GM23338 (cell line): ENCODE measurements at regions not wholly inside any gene's neighbourhood (a gene's known extent, or its start where the extent isn't known, plus 50 kb on each side); places are given as distances from the start of the nearest gene placed in this dataset.

ENCODE experiments used
- ATAC-seq: fragments of 200-7000 bp; cut with Tn5 transposase; 3 replicates; pipeline ENCODE4 v1.9.1; 2020
- DNase-seq: peaks from one replicate; pipeline ENCODE4 v3.0.0-alpha.2; 2015; ENCODE audit warnings: low spot score
- H2AFZ ChIP-seq: fragments of 200-600 bp; sonication (generic); 2 replicates; pipeline ENCODE4 v1.8.0; 2016; ENCODE audit warnings: antibody characterized with exemption, mild to moderate bottlenecking, moderate library complexity
- H3F3A ChIP-seq: fragments of 200-600 bp; sonication (generic); replicated peaks from 2 replicates; pipeline ENCODE4 v1.8.0; 2017; ENCODE audit warnings: antibody characterized with exemption, mixed run types, low read depth
- H3K27ac ChIP-seq: fragments of 200-600 bp; sonication (generic); 2 replicates; pipeline ENCODE4 v1.6.1; 2016; ENCODE audit warnings: low read depth
- H3K27me3 ChIP-seq: fragments of 200-600 bp; sonication (generic); 2 replicates; pipeline ENCODE4 v1.8.0; 2016; ENCODE audit warnings: mild to moderate bottlenecking, mixed run types, moderate library complexity; ENCODE audit not compliant: insufficient read depth
- H3K36me3 ChIP-seq: fragments of 200-600 bp; sonication (generic); 2 replicates; pipeline ENCODE4 v1.8.0; 2016; ENCODE audit warnings: mild to moderate bottlenecking; ENCODE audit not compliant: insufficient read depth
- H3K4me1 ChIP-seq: fragments of 200-600 bp; sonication (generic); 2 replicates; pipeline ENCODE4 v1.8.0; 2016; ENCODE audit warnings: mild to moderate bottlenecking, moderate library complexity; ENCODE audit not compliant: insufficient read depth
- H3K4me2 ChIP-seq: fragments of 200-600 bp; sonication (generic); 2 replicates; pipeline ENCODE4 v1.7.1; 2017; ENCODE audit warnings: mixed run types
- H3K4me3 ChIP-seq: fragments of 200-600 bp; sonication (generic); 2 replicates; pipeline ENCODE4 v1.6.1; 2016; ENCODE audit warnings: mixed run types
- H3K79me2 ChIP-seq: fragments of 200-600 bp; sonication (generic); replicated peaks from 2 replicates; pipeline ENCODE4 v1.8.0; 2017; ENCODE audit warnings: mild to moderate bottlenecking; ENCODE audit not compliant: insufficient read depth
- H3K9me2 ChIP-seq: fragments of 200-600 bp; sonication (generic); 2 replicates; pipeline ENCODE4 v1.8.0; 2017; ENCODE audit not compliant: insufficient read depth
- H4K20me1 ChIP-seq: fragments of 200-600 bp; sonication (generic); replicated peaks from 2 replicates; pipeline ENCODE4 v1.8.0; 2017; ENCODE audit warnings: mild to moderate bottlenecking; ENCODE audit not compliant: insufficient read depth
- H3K27ac Mint-ChIP-seq: 2 replicates; pipeline ENCODE4 v1.8.0; 2020; ENCODE audit warnings: inconsistent platforms, mild to moderate bottlenecking, moderate library complexity, mixed read lengths
- H3K27me3 Mint-ChIP-seq: 3 replicates; pipeline ENCODE4 v1.8.0; 2022; ENCODE audit warnings: low read depth, mild to moderate bottlenecking, moderate library complexity, mixed read lengths, inconsistent platforms; ENCODE audit not compliant: insufficient read depth, poor library complexity
- H3K36me3 Mint-ChIP-seq: 3 replicates; pipeline ENCODE4 v1.8.0; 2021; ENCODE audit warnings: low read depth, mild to moderate bottlenecking, inconsistent platforms, moderate library complexity, mixed read lengths
- H3K4me1 Mint-ChIP-seq: 3 replicates; pipeline ENCODE4 v1.8.0; 2020; ENCODE audit warnings: mild to moderate bottlenecking, inconsistent platforms, mixed read lengths
- H3K4me3 Mint-ChIP-seq: 3 replicates; pipeline ENCODE4 v1.8.0; 2021; ENCODE audit warnings: moderate library complexity, mild to moderate bottlenecking, inconsistent platforms, mixed read lengths
- H3K9me3 Mint-ChIP-seq: 3 replicates; pipeline ENCODE4 v1.8.0; 2020; ENCODE audit warnings: moderate library complexity, mild to moderate bottlenecking, inconsistent platforms, mixed read lengths
- CREB1 ChIP-seq: fragments of 250-450 bp; sonication (Bioruptor Pico); IDR thresholded peaks from 2 replicates; pipeline ENCODE4 v1.5.0; 2020; ENCODE audit warnings: low read depth, mild to moderate bottlenecking, moderate library complexity
- EZH2 ChIP-seq: fragments of 200-600 bp; sonication (generic); IDR thresholded peaks from one replicate; pipeline ENCODE4 v1.8.0; 2017; ENCODE audit warnings: antibody characterized with exemption, mild to moderate bottlenecking, low read depth; ENCODE audit not compliant: unreplicated experiment
- JUNB ChIP-seq: IDR thresholded peaks from one replicate; pipeline ENCODE4 v1.6.1; 2016; ENCODE audit warnings: antibody characterized with exemption; ENCODE audit not compliant: unreplicated experiment
- NANOG ChIP-seq: IDR thresholded peaks from 2 replicates; pipeline ENCODE4 v1.6.1; 2016; ENCODE audit warnings: antibody characterized with exemption, borderline replicate concordance
- POLR2AphosphoS5 ChIP-seq: IDR thresholded peaks from 2 replicates; pipeline ENCODE4 v1.6.1; 2016; ENCODE audit warnings: antibody characterized with exemption, low read depth
- ZNF331 ChIP-seq: fragments of 250-450 bp; sonication (Bioruptor Pico); IDR thresholded peaks from 2 replicates; pipeline ENCODE4 v1.5.0; 2020; ENCODE audit warnings: low read depth, mild to moderate bottlenecking, moderate library complexity
- TF ChIP-seq, protein P1 (sequence below), 2 experiments: fragments of 200-600 bp in 1 of 2; sonication (generic) in 1 of 2; conservative IDR thresholded peaks; 2 replicates each; pipeline versions ENCODE4 v1.5.1 to v1.6.1; 2016 to 2017; ENCODE audit warnings: antibody characterized with exemption in 2 of 2, low read depth in 2 of 2, mild to moderate bottlenecking in 2 of 2, moderate library complexity in 1 of 2
- TF ChIP-seq, protein P2 (sequence below): IDR thresholded peaks from 2 replicates; pipeline ENCODE4 v1.6.1; 2016; ENCODE audit warnings: antibody characterized with exemption

DNA sequence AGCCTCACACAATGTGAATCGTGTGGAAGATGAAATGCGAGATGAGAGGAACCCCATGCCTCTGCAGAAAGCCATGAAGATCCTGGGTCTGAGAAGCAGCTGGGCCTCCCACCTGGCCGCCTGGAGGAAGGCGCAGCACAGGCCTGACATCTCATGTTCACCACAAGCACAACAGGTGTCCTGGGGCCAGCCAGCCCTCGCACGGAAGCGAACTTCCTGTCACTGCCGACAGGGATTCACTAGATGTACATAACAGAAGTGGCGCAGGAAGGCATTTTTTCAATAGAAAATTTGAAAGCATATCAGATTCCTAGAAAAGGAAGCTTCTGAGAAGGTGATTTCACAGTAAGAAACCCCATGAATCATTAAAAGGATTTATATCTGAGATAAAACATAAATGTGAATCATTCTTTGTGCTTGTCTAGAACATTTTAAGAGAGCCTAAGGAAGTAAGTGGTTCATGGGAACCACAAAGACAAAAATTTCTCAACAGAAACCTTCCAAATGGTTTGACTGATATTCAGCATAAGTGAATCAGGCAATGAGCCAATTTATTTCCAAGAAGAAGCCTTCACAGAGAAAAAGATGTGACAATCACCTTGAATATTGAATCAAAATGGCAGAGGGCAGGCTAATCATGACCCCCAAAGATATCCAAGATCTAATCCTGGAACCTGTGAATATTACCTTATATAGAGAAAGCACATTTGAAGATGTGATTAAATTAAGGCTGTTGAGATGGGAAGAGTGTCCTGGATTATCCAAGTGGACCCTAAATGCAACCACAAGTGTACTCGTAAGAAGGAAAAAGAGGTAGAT is 311.9 kb downstream of the DUSP6 start:
- Histone ChIP-seq H3K27me3 (no peaks in the 10 kb centered on the region), H2AFZ (no peak overlapping the region), H4K20me1 (no peaks in the 10 kb centered on the region), H3K27ac (no peak overlapping the region), H3K79me2 (no peaks in the 10 kb centered on the region), H3K4me3 (no peak overlapping the region), H3K9me2 (0 out of 2 replicates have a peak, but pooled peaks cover 17% of the 10 kb centered on the region), H3K36me3 (no peaks in the 10 kb centered on the region), H3K4me2 (no peak overlapping the region), H3F3A (no peaks in the 10 kb centered on the region), H3K4me1 (0 out of 2 replicates have a peak, but pooled peaks cover 3% of the 10 kb centered on the region)
- ATAC-seq (no peak; the same call in 2 of the 3 replicates), DNase-seq (peak; percentile 27)
- no peak for TF ChIP-seq JUNB
- TF ChIP-seq, protein P1, sequence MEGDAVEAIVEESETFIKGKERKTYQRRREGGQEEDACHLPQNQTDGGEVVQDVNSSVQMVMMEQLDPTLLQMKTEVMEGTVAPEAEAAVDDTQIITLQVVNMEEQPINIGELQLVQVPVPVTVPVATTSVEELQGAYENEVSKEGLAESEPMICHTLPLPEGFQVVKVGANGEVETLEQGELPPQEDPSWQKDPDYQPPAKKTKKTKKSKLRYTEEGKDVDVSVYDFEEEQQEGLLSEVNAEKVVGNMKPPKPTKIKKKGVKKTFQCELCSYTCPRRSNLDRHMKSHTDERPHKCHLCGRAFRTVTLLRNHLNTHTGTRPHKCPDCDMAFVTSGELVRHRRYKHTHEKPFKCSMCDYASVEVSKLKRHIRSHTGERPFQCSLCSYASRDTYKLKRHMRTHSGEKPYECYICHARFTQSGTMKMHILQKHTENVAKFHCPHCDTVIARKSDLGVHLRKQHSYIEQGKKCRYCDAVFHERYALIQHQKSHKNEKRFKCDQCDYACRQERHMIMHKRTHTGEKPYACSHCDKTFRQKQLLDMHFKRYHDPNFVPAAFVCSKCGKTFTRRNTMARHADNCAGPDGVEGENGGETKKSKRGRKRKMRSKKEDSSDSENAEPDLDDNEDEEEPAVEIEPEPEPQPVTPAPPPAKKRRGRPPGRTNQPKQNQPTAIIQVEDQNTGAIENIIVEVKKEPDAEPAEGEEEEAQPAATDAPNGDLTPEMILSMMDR (conservative IDR thresholded peaks at IDR 0.05; ENCODE audit: low read depth in 2 of 2): 0 out of 4 replicates have a peak, but pooled peaks of 1 of the 2 experiments have one; percentile 8
- Mint-ChIP-seq H3K27ac (no peak overlapping the region), H3K27me3 (no peaks in the 10 kb centered on the region), H3K9me3 (no peaks in the 10 kb centered on the region; the same call in 2 of the 3 replicates), H3K36me3 (no peaks in the 10 kb centered on the region; the same call in 2 of the 3 replicates), H3K4me3 (no peak overlapping the region), H3K4me1 (peaks cover 11% of the 10 kb centered on the region)

DNA sequence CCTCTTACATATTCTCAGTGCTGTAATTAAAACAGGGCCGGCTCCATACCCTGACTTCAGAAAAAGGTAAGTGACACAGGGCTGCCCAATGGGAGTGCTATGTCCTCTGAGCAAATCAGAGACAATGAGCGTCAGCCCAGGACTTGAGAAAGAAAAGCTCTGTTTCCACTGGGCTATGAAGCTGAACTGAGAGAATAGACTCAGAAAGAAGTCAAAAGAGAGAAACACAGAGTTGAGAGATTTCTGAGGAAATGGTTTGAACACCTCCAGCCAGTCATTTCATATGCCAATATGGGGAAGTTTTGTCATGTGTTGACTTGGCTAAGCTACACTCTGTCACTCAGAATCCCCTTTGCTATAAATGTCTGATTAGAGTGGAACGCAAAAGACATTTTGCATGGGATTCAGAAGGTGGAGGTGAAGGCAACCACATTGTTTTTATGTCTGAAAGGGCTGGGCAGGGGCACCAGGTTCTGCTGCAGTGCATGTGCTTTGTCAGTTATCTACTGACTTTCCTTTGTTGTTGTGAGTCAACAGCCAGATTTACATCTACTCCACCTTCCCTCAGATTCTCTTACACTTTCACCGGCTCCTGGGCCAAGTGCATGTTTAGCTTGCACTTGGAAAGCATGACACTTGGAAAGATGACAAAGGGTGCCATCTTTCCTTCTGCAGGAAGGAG is 313.3 kb downstream of the DUSP6 start:
- Histone ChIP-seq H3K4me1 (0 out of 2 replicates have a peak, but pooled peaks cover 3% of the 10 kb centered on the region), H3F3A (no peaks in the 10 kb centered on the region), H3K4me3 (no peak overlapping the region), H3K27me3 (no peaks in the 10 kb centered on the region), H3K36me3 (no peaks in the 10 kb centered on the region), H4K20me1 (no peaks in the 10 kb centered on the region), H3K9me2 (0 out of 2 replicates have a peak, but pooled peaks cover 17% of the 10 kb centered on the region), H3K79me2 (no peaks in the 10 kb centered on the region), H3K4me2 (no peak overlapping the region), H2AFZ (peak overlapping the region; percentile 76; the same call in 1 of the 2 replicates), H3K27ac (no peak overlapping the region)
- H3K36me3 Mint-ChIP-seq: no peaks in the 10 kb centered on the region; the same call in 2 of the 3 replicates
- H3K27ac Mint-ChIP-seq: no peak overlapping the region
- H3K4me3 Mint-ChIP-seq: no peak overlapping the region
- DNase-seq (no peak), ATAC-seq (no peak)
- H3K27me3 Mint-ChIP-seq: no peaks in the 10 kb centered on the region
- H3K9me3 Mint-ChIP-seq: no peaks in the 10 kb centered on the region; the same call in 2 of the 3 replicates
- peaks cover 11% of the 10 kb centered on the region for H3K4me1 Mint-ChIP-seq
- no peak for TF ChIP-seq NANOG
- TF ChIP-seq, protein P1 (conservative IDR thresholded peaks at IDR 0.05; ENCODE audit: low read depth in 2 of 2): no peak
- TF ChIP-seq JUNB: no peak
- no peak for TF ChIP-seq CREB1 (CRISPR knock-in tag)
- TF ChIP-seq EZH2: no peak
- no peak for TF ChIP-seq POLR2AphosphoS5
- TF ChIP-seq, protein P2, sequence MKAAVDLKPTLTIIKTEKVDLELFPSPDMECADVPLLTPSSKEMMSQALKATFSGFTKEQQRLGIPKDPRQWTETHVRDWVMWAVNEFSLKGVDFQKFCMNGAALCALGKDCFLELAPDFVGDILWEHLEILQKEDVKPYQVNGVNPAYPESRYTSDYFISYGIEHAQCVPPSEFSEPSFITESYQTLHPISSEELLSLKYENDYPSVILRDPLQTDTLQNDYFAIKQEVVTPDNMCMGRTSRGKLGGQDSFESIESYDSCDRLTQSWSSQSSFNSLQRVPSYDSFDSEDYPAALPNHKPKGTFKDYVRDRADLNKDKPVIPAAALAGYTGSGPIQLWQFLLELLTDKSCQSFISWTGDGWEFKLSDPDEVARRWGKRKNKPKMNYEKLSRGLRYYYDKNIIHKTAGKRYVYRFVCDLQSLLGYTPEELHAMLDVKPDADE: no peak
- no peak for TF ChIP-seq ZNF331
